Amygdala (tissue), 56 donors: ENCODE measurements at regions not wholly inside any gene's neighbourhood (a gene's known extent, or its start where the extent isn't known, plus 50 kb on each side); places are given as distances from the start of the nearest gene placed in this dataset.

ENCODE experiments used
- DNase-seq, 56 donors: peaks; one replicate each; lab custom pipeline; 2025; lab: John Stamatoyannopoulos, UW

DNA sequence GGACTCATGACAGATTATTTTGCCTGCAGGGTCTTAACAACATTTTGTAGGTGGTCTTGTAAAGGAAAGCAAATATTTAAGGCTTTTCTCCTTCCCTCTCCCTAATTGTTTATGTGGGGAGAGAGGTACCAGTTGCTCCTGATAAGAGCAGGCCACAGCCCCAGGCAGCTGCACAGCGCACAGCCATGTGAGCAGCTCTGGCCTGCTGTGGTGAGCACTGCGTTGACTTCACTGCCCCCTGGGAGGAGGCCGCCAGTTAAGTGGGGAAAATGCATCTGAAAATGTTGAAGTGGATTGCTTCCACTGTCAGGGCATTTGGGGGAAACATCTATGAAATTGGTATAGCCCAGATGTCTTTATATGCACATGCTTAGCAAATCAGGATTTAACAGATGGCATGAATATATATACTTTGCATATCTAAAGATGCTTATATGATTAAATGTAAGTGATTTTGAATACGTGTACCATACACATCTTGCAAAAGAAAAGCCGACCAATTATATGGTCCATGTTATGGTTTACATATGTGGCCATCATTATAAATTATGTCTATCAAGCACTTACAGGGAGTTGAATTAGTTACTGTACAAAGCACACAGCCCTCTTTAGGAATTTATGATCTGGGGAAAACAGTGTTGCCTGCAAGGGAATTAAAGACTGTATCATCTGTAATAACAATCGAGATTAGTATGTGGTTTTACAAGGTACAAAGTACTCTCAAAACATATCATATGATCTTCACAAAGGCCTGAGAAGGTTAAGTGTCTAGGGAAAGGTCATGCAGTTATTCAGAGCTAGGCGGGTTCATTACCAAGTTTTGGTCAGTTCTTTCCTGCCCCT lies 132.1 kb downstream of the RHOU start:
- peak in 8 of 56 donors; percentile 17 to 52 (median 42) for DNase-seq

DNA sequence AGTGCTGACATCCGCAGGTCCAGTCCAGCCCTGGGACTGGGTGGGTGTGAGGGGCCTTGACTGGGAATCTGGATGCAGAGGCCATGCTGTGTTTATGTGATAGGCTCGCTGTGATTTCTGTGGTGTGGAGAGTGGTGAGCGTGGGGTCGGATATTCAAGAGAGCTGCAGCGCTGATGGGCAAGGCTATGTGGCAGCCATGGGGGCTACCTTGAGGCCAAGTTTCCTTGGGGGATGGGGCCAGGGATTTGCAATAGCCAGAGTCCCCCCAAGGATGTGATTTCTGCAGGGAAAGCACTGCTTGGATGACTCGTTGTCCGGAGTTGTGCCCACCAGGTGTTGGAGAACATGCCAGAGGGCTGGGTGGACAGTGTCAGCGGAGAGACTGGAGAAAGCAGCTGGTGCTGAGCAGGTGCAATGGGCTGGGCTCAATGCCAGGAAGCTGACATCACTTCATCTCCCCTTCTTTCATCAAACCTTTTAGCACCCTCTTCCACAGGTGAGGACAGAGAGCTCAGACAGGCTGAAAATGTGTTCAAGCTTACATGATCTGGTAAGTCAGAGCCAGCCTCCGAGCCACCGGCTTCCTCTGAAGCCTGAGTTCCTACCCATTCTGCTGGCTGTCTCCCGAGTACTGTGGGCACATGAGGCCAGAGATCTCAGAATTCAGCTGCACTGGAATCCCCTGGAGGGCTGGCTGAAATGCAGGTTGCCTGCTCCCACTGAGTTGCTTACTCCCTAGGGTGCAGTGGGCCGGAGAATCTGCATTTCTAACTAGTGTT lies 132.9 kb downstream of the RHOU start:
- DNase-seq, result no peak

DNA sequence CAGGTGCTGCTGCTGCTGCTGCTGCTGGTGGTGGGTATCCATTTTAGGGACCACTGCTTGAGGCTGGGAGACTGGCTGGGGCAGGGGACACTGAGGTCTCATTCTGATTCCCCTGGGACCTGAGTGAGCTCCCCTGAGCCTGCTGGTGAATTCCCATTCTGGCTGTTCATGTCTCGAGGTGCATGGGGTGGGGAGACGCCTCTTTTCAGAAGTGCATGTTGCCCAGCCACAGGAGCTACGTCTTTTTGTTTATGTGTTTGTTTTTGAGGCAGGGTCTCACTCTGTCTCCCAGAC lies 133.4 kb downstream of the RHOU start:
- DNase-seq, result no peak

DNA sequence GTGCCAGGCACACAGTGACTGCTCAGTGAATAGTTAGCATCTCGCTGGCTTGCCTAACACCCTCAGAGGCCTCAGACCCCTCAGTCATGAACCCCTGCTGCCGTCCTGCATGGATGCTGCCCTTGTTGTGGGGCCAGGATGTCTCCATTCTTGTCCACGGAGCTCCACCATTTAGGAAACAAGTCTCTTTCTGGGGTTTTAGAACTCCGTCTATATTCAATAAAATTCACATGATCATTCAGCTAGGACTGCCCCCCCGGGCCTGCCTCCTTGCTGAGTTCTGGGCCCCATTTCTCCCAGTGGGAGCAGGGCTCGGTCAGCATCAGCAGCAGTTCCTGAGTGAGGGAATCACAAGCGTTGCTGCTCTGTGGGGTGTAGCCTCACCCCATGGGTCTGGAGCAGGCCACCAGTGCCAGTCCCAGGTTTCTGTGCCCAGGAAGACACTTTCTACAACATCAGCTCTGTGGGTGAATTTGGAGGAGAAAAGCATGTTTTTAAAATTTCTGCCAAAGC lies 134.1 kb downstream of the RHOU start:
- DNase-seq, result no peak

DNA sequence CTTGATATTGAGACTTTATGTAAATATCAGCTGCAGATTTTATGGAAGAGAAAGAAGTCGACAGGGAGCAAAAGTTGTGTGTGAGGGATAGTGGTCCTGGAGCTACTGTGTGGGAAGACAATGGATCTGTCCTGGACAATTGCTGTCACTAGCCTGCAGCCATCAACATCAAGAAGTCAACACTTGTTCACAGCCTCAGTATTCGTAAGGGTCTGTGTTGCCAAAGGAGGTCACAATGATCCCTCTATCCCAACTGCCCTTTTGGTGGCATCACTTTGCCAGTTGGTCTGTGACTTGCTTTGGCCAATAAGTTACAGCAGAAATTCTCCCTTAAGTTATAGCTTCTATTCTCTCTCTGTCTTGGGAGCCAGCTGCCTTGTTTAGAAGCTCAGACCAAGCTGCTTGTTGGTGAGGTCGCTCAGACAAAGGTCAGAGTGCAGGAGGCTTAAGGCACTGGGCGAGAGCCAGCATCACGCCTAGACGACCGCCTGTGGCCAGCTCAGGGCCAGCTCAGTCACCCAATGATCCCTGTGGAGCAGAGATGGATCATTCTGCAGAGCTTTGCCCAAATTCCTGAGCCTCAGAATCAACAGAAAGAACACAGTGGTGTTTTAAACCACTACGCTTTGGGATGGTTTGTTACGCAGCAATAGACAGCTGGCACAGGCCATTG lies 134.9 kb downstream of the RHOU start:
- DNase-seq, result peak in 1 of 56 donors; percentile 18

DNA sequence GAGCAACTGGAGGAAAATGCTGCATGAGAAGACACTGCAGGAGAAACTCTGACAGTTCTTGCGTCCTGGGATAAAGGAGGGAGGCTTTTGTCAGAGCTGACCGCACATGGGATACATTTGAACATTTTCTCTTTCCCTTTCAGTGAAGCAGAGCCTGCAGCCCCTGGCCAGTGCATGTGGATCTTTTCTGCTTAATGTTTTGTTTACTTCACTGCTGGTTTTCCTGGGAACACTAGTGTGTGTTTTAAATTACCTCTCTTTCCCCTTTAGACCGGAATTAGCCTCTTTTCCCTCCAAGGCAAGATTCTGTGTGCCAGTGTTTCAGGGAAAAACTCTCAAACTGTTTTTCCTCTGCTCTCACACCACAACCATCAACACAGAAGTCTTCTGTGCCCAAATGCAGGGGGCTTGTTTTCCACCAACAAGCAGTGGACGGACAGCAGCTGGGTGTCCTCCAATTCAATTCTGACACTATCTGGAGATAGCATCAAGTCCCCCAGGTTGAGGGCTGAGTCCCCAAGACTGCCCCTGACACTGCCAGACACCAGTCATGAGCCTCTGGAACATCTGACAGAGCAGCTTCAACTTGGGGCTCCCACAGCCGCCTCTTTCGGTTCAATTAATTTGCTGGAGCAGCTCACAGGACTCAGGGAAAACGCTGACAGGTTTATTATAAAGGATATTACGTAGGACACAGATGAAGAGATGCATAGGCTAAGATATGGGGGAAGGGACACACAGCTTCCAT lies 136.2 kb downstream of the RHOU start:
- DNase-seq, result peak in 4 of 56 donors; percentile 25 to 51 (median 40)

DNA sequence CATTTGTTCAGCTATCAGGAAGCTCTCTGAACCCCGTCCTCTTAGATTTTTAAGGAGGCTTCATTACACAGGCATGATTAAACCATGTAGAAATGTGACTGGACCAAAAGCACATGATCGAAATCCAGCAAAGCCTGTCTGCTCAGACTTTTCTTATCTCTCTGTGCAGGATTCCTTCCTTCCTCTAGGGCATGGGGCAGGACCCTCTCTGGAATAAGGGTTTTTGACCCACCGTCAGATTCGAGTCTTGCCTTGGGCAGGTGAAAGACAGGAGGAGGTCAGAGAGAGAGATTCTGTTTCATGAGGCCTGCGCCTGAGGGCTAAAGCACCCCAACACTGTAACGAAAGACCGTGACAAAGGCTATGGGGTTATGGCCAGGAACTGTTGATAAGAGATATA lies 136.8 kb downstream of the RHOU start:
- DNase-seq, result no peak

DNA sequence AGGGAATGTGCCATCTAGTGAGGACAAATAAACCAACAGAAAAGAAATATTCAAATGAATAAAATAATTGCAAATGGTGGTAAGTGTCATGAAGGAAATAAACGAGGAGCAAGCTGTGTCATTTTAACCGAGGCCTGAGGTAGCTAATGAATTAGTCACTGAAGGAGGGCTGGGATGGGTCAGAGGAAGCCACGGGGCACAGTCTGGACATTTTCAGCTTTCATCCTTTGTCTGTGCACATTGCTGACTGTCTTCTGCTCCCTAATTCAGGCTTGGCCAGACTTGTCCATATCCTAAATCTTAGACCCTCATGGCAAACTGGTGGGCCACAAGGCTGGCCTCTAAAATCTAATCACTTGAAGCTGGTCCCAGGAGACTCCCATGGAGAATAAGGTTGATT lies 138.4 kb downstream of the RHOU start:
- DNase-seq, result no peak

DNA sequence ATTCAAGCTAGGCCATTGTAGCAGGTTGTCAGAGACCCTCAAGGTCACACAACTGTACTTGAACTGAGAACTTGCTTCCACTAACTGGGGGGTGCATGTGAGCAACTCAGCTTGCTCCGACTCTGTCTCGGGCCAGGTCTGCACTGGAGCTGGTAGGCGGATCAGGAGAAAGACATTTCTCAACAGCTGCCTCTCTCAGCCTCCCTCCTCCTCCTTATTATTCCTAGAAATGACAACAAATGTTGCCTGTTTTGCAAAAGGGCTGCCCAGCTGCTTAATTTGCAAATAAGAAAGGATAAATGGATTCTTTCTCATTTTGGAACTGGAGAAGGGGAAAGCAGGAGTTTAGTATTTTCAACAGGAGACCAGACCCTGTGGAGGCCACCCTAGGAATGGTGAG lies 140.5 kb downstream of the RHOU start:
- DNase-seq, result peak in 2 of 56 donors; percentile 28 to 50

DNA sequence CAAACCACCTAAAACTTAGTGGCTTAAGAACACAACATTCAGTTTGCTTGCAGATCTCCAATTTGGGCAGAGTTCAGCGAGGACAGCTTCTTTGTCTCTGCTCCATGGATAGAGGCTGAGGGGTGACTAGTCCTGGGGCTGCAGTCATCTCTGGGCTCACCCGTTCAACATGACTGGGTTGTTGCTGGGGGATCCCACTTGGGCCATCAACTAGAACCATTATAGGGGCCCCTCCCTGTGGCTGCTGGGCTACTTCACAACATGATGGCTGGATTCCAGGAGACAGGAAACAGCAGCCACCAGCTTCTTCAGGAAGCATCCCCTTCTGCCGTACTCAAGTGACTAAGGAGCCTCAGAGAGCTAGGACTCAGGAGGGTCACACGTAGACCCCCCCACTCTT lies 140.9 kb downstream of the RHOU start:
- no peak for DNase-seq

DNA sequence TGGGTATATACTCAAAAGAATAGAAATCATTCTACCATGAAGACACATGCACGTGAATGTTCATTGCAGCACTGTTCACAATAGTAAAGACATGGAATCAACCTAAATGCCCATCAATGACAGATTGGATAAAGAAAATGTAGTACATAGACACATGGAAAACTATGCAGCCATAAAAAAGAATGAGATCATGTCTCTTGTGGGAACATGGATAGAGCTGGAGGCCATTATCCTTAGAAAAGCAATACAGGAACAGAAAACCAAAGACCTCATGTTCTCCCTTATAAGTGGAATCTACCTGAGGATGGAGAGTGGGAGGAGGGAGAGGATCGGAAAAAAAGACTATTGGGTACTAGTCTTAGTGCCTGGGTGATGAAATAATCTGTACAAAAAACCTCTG lies 143.9 kb downstream of the RHOU start:
- DNase-seq, result no peak

DNA sequence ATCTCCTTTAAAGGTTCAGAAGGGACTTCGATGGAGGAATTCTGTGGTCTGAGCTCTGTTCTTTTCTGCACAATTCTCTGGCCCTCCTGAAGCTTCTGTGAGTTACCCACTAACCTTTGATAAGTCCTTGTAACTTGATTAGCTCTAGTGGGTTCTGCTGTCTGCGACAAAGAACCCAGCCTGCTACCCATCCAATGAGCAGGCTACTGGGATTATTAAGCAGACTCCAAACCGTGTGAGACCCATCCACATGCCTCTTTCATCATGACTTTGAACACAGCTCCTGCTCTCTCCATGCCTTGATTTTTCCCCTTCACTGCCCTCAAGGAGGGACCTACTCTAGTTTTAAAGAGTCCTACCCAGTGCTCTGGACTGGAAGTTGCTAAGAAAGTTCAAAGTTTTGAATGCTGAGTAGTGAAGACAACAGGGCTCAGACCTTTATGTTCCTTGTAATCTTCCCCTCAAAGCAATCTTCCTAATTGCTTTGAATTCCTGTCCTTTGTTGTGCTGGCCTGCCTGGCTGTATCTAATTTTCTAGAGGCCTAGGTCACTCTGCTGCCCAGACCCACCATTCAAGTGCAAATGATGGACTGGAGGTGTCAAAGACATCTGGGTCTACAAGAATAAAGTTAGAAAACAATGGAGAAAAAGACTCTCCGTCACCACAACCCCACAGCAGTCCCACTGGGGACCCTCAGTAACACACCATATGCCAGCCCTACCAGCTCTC lies 146.9 kb downstream of the RHOU start:
- DNase-seq, result no peak

DNA sequence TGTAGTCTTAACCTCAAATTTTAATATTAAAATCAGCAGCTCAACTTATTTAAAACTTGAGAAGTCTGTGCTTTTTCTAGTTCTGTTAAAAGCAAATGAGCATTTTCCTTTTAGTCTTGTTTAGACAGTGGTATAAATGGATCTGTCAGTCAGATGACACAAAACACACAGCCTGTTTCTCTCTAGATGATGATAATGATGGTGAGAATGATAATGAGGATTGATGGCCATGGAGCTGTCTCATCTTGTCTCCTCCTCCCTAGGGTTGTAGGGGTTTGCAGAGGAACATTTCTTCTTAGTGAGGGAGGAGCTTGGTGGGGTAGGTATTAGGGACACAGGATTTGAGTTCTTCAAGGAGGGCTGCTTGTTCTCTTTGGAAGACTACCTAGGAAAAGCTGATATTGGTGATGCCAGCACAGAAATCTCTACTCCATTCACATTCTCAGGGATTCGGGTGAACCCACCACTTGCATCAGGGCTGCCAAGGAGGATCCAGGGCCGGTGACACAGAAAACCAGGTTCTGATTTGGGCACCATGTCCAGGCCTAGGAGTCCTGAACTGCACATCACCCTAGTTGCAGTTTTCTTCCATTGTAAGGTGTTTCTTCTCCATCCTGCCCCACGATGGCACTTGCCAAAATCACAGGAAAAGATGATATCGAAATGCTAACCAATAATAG lies 147.6 kb downstream of the RHOU start:
- DNase-seq, result no peak

DNA sequence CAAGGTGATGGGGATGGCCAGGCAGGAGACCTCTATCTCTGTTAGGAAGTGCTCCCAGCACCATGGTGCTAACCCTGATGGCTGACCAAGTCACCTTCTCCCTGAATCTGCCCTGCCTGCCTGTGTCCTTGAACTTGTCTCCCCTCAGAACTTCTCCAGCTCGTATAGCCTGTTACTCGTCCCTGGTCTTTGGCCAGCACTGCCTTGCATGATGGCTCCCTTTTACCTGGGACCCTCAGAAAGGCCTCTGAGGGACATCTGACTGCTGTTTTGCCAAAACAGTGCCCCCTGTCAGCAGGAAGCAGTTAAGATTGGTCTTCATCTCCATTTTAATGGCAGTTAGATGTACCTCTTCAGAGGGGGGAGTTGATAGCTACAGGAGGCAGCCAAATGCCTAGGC lies 148.3 kb downstream of the RHOU start:
- DNase-seq, result no peak

DNA sequence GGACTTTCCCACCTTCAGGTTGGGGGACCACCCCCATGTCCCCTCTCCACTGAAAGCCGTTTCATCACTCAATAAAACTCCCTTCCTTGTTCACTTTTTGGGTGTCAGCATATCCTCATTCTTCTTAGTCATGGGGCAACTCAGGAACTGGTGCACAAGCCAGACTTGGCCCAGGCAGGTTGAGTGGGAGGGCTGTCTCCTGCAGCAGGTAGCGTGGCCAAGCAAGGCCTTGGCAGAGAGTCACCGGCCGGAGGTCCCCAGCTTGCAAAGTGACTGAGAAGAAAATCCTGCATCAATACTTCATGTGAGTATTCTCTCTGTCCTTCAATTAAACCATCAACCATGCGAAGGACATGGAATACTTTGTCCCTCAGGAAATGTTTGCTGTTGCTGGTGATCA lies 148.9 kb downstream of the RHOU start:
- no peak for DNase-seq

DNA sequence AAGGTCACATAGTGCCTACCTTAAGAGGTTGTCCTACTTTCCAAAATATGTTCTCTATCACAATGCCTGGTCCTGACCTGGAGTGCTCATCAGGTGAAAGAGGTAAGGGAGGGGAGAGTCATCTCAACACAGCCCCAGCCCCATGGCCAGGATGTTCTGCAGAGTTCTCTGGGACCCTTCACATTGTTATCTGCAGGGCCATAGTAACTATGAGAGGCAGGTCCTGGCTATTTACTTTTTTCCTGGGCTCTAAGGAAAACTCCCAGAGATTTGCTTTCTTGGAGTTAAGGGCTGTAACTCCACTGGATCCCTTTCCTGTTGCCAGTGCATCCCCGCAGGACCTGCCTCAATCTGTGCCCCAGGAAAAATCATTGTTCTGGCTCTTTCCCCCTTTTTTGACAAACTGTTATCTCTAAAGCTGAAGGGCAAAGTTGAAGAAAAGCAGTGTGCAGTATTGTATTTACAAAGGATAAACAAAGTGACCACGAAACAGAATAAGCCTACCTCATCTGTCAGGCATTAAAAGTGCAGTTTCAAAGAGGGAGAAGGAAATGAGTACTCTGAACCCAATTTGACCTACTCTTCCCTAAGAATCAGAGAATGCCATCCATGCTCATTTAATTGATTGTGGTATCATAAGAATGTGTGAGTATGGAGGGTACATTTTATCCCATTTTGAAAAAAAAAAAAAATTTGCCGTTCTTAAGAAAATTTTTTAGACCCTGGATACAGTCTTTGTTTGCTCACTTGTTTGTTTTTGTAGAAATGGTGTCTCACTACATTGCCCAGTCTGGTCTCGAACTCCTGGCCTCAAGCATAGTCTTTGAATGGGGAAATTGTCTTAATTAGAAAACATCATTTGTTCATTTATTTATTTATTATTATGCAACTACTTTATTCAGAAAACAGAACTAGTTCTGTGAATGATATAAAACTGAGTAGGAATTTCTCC lies 149.6 kb downstream of the RHOU start:
- no peak for DNase-seq

DNA sequence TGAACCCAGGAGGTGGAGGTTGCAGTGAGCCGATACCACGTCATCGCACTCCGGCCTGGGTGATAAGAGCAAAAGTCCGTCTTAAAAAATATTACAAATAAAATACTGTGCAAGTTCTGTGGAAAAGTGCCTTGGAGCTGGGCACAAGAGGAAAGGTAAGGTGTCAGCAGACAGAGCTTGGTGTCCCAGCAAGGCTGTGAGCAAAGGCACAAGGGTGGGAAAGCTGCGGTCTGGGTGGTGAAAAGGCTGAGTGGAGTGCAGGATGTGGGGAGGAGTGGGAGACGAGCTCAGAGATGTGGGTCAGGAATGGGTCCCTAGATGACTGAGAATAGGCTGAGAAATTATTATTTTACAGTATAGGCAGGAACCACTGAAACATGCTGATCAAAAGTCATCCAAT lies 150.6 kb downstream of the RHOU start:
- DNase-seq, result no peak

DNA sequence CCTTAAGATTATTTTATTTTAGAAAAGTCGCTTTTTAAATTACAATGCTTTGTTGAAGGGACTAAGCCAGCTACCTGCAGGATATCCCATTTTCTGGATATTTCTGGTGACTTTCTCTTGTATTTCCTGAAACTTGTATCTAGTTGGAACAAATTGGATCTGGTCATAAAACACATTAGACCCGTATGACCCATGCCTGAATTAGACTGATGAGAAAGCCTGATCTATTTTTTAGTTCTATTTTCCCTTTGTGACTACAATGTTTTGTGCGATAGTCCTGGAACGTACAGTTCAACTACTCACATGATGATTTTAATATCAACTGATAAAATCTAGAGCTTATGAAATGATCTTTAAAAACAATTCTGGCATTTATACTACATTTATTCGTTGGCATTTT lies 151.8 kb downstream of the RHOU start:
- no peak for DNase-seq
